H9 (cell line): ENCODE measurements at regions not wholly inside any gene's neighbourhood (a gene's known extent, or its start where the extent isn't known, plus 50 kb on each side); places are given as distances from the start of the nearest gene placed in this dataset.

Experiments used
- DNase-seq: peaks from one replicate; pipeline ENCODE4 v3.0.0-alpha.2; 2017
- H2AFZ ChIP-seq: one replicate; pipeline ENCODE4 v1.6.1; 2013; ENCODE audit warnings: mild to moderate bottlenecking, low read length, control low read depth, moderate library complexity
- H2AK5ac ChIP-seq: 2 replicates; pipeline ENCODE4 v1.6.1; 2013; ENCODE audit warnings: low read length, control low read depth, mixed read lengths; ENCODE audit not compliant: insufficient read length
- H2BK120ac ChIP-seq: one replicate; pipeline ENCODE4 v1.6.1; 2013; ENCODE audit warnings: low read depth, mild to moderate bottlenecking, low read length, control low read depth, inconsistent platforms; ENCODE audit not compliant: poor library complexity, severe bottlenecking
- H2BK12ac ChIP-seq: 2 replicates; pipeline ENCODE4 v1.6.1; 2013; ENCODE audit warnings: low read length, control low read depth, mixed read lengths, low read depth; ENCODE audit not compliant: insufficient read length
- H2BK15ac ChIP-seq: 2 replicates; pipeline ENCODE4 v1.6.1; 2013; ENCODE audit warnings: low read depth, low read length, control low read depth
- H2BK20ac ChIP-seq: one replicate; pipeline ENCODE4 v1.6.1; 2013; ENCODE audit warnings: low read depth, mild to moderate bottlenecking, low read length, control low read depth, inconsistent platforms; ENCODE audit not compliant: poor library complexity, severe bottlenecking
- H2BK5ac ChIP-seq: 2 replicates; pipeline ENCODE4 v1.6.1; 2013; ENCODE audit warnings: low read length, control low read depth, mixed read lengths; ENCODE audit not compliant: insufficient read length
- H3K14ac ChIP-seq: 2 replicates; pipeline ENCODE4 v1.6.1; 2013; ENCODE audit warnings: low read length, control low read depth; ENCODE audit not compliant: insufficient read depth
- H3K18ac ChIP-seq: 2 replicates; pipeline ENCODE4 v1.6.1; 2013; ENCODE audit warnings: low read depth, mild to moderate bottlenecking, mixed read lengths, low read length, control low read depth; ENCODE audit not compliant: insufficient read length
- H3K23ac ChIP-seq: 2 replicates; pipeline ENCODE4 v1.6.1; 2013; ENCODE audit warnings: low read length, control low read depth, mixed read lengths, low read depth; ENCODE audit not compliant: insufficient read length
- H3K23me2 ChIP-seq: 2 replicates; pipeline ENCODE4 v1.6.1; 2013; ENCODE audit warnings: low read depth, mild to moderate bottlenecking, mixed read lengths, low read length, control low read depth; ENCODE audit not compliant: insufficient read length, poor library complexity, severe bottlenecking
- H3K27ac ChIP-seq: 2 replicates; pipeline ENCODE4 v1.5.1; 2013; ENCODE audit warnings: low read length, control low read depth, mixed read lengths, low read depth; ENCODE audit not compliant: insufficient read length
- H3K27me3 ChIP-seq: 2 replicates; pipeline ENCODE4 v1.6.1; 2013; ENCODE audit warnings: low read length, control low read depth, inconsistent platforms; ENCODE audit not compliant: insufficient read depth
- H3K4ac ChIP-seq: 2 replicates; pipeline ENCODE4 v1.6.1; 2013; ENCODE audit warnings: low read depth, mild to moderate bottlenecking, control low read depth, inconsistent platforms, low read length, moderate library complexity
- H3K4me1 ChIP-seq: 2 replicates; pipeline ENCODE4 v1.6.1; 2013; ENCODE audit warnings: low read length, control low read depth, inconsistent platforms; ENCODE audit not compliant: insufficient read depth
- H3K4me2 ChIP-seq: 2 replicates; pipeline ENCODE4 v1.6.1; 2013; ENCODE audit warnings: low read length, control low read depth, mixed read lengths; ENCODE audit not compliant: insufficient read length, insufficient read depth
- H3K56ac ChIP-seq: 2 replicates; pipeline ENCODE4 v1.6.1; 2013; ENCODE audit warnings: low read depth, mild to moderate bottlenecking, mixed read lengths, low read length, control low read depth; ENCODE audit not compliant: insufficient read length
- H3K79me1 ChIP-seq: 2 replicates; pipeline ENCODE4 v1.6.1; 2013; ENCODE audit warnings: low read depth, mild to moderate bottlenecking, moderate library complexity, low read length, control low read depth, inconsistent platforms; ENCODE audit not compliant: insufficient read depth, poor library complexity, severe bottlenecking
- H3K79me2 ChIP-seq: 2 replicates; pipeline ENCODE4 v1.6.1; 2013; ENCODE audit warnings: low read length, control low read depth, inconsistent platforms; ENCODE audit not compliant: insufficient read depth
- H3K9ac ChIP-seq: 2 replicates; pipeline ENCODE4 v1.6.1; 2013; ENCODE audit warnings: low read length, control low read depth, mixed read lengths; ENCODE audit not compliant: insufficient read length; ENCODE audit errors: extremely low read depth
- H3K9me3 ChIP-seq: one replicate; pipeline ENCODE4 v1.6.1; 2013; ENCODE audit warnings: low read depth, low read length, inconsistent platforms; ENCODE audit not compliant: control insufficient read depth
- H3T11ph ChIP-seq: one replicate; pipeline ENCODE4 v1.6.1; 2013; ENCODE audit warnings: mild to moderate bottlenecking, low read length, control low read depth, inconsistent platforms
- H4K20me1 ChIP-seq: one replicate; pipeline ENCODE4 v1.6.1; 2013; ENCODE audit not compliant: control insufficient read depth, insufficient read length, insufficient read depth
- H4K5ac ChIP-seq: 2 replicates; pipeline ENCODE4 v1.6.1; 2013; ENCODE audit warnings: low read depth, mild to moderate bottlenecking, mixed read lengths, low read length, control low read depth; ENCODE audit not compliant: insufficient read length
- H4K8ac ChIP-seq: replicated peaks from 2 replicates; pipeline ENCODE4 v1.6.1; 2013; ENCODE audit warnings: low read length, control low read depth, mixed read lengths, low read depth; ENCODE audit not compliant: insufficient read length
- H4K91ac ChIP-seq: 2 replicates; pipeline ENCODE4 v1.6.1; 2013; ENCODE audit warnings: low read depth, mild to moderate bottlenecking, moderate library complexity, mixed read lengths, low read length, control low read depth; ENCODE audit not compliant: insufficient read length
- H3K27ac Mint-ChIP-seq, 3 experiments: 2 replicates in 2 of 3; 3 replicates in 1 of 3; pipeline ENCODE4 v1.8.0; 2020 to 2021; ENCODE audit warnings: mixed read lengths in 3 of 3, mild to moderate bottlenecking in 1 of 3, moderate library complexity in 1 of 3
- H3K27me3 Mint-ChIP-seq: 2 replicates; pipeline ENCODE4 v1.8.0; 2021; ENCODE audit warnings: low read depth, mild to moderate bottlenecking, moderate library complexity, mixed read lengths
- H3K36me3 Mint-ChIP-seq, 3 experiments: 2 replicates in 2 of 3; 3 replicates in 1 of 3; pipeline ENCODE4 v1.8.0; 2020 to 2021; ENCODE audit warnings: low read depth in 3 of 3, mixed read lengths in 3 of 3; ENCODE audit not compliant: insufficient read depth in 1 of 3
- H3K4me1 Mint-ChIP-seq, 2 experiments: 2 replicates each; pipeline ENCODE4 v1.8.0; 2020; ENCODE audit warnings: mixed read lengths in 2 of 2
- H3K4me3 Mint-ChIP-seq, 2 experiments: 2 replicates in 1 of 2; 3 replicates in 1 of 2; pipeline ENCODE4 v1.8.0; 2020 to 2021; ENCODE audit warnings: mild to moderate bottlenecking in 2 of 2, mixed read lengths in 2 of 2, moderate library complexity in 1 of 2
- H3K9me3 Mint-ChIP-seq, 2 experiments: 2 replicates in 1 of 2; 3 replicates in 1 of 2; pipeline ENCODE4 v1.8.0; 2020; ENCODE audit warnings: mild to moderate bottlenecking in 2 of 2, mixed read lengths in 2 of 2, moderate library complexity in 1 of 2
- WGBS: extraction: QIAGEN DNeasy Blood & Tissue Kit; methylation state at CpG from one replicate; pipeline ENCODE4 v1.1.7; 2013; ENCODE audit warnings: missing lambda C conversion rate, low lambda C conversion rate, mixed read lengths; ENCODE audit not compliant: insufficient read length; ENCODE audit errors: extremely low coverage; 5-methylcytosine and 5-hydroxymethylcytosine counted together
- TF ChIP-seq, protein P1 (sequence below): fragments of 200-600 bp; sonication (generic); conservative IDR thresholded peaks from 3 replicates; pipeline ENCODE4 v1.8.0; 2021; ENCODE audit warnings: antibody characterized with exemption, mild to moderate bottlenecking

DNA sequence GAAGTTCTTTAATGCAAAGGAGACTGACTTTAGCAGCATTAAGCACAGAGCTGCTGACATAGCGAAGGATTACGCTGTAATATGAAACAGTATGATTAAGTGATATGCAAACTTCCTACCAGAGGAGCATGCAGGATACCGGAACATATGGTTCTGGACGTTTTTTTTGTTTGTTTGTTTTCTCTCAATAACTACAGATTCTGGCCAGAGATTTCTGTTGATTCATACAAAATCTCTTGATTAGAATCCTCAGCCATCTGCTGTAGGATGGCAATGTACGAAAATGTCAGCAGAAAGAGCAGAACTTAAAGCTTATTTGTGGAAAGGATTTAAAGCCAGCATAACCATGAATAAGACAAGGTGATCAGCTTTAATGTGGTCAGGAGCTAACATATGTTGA, 970.7 kb downstream of the KCNT2 start:
- H3K4me1 Mint-ChIP-seq, result no peaks in the 10 kb centered on the region
- Histone ChIP-seq H3K4me1 (no peaks in the 10 kb centered on the region), H4K91ac (no peak overlapping the region), H3K27me3 (no peaks in the 10 kb centered on the region), H2AK5ac (no peak overlapping the region), H3K14ac (no peak overlapping the region), H3K79me2 (no peaks in the 10 kb centered on the region), H2BK120ac (no peak overlapping the region), H3K9ac (no peak overlapping the region), H2AFZ (no peak overlapping the region), H4K20me1 (no peaks in the 10 kb centered on the region), H3K23ac (no peak overlapping the region), H2BK5ac (no peak overlapping the region), H3K4ac (no peak overlapping the region), H3K9me3 (no peaks in the 10 kb centered on the region), H3K56ac (no peak overlapping the region), H3K23me2 (no peaks in the 10 kb centered on the region), H3K4me2 (no peak overlapping the region), H4K8ac (no peak overlapping the region), H2BK20ac (no peak overlapping the region), H3K27ac (no peak overlapping the region), H4K5ac (no peak overlapping the region), H2BK15ac (no peak overlapping the region), H3K79me1 (no peaks in the 10 kb centered on the region), H2BK12ac (no peak overlapping the region), H3K18ac (no peak overlapping the region), H3T11ph (no peak overlapping the region)
- no peaks in the 10 kb centered on the region for H3K9me3 Mint-ChIP-seq
- WGBS, result no CpG with 5 or more reads among the region's 5 CpGs
- DNase-seq, result no peak
- peaks cover 0 to 2% (median 0%) of the 10 kb centered on the region in 3 experiments; a peak in 2 of 7 replicates for H3K36me3 Mint-ChIP-seq
- H3K27me3 Mint-ChIP-seq, result no peaks in the 10 kb centered on the region
- H3K27ac Mint-ChIP-seq, result no peak overlapping the region
- no peak overlapping the region for H3K4me3 Mint-ChIP-seq
- TF ChIP-seq, protein P1, sequence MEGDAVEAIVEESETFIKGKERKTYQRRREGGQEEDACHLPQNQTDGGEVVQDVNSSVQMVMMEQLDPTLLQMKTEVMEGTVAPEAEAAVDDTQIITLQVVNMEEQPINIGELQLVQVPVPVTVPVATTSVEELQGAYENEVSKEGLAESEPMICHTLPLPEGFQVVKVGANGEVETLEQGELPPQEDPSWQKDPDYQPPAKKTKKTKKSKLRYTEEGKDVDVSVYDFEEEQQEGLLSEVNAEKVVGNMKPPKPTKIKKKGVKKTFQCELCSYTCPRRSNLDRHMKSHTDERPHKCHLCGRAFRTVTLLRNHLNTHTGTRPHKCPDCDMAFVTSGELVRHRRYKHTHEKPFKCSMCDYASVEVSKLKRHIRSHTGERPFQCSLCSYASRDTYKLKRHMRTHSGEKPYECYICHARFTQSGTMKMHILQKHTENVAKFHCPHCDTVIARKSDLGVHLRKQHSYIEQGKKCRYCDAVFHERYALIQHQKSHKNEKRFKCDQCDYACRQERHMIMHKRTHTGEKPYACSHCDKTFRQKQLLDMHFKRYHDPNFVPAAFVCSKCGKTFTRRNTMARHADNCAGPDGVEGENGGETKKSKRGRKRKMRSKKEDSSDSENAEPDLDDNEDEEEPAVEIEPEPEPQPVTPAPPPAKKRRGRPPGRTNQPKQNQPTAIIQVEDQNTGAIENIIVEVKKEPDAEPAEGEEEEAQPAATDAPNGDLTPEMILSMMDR, result no peak
